HUES64 (cell line): ENCODE measurements at regions not wholly inside any gene's neighbourhood (a gene's known extent, or its start where the extent isn't known, plus 50 kb on each side); places are given as distances from the start of the nearest gene placed in this dataset.
"Not testable (repeated sequence)": the region's sequence is repeated elsewhere in the genome, so short reads cannot be mapped to it uniquely, and the experiment has no call there.

Experiments used
- H3K27ac ChIP-seq: 2 replicates; pipeline ENCODE4 v1.7.0; 2013; ENCODE audit warnings: low read depth, low read length, inconsistent platforms
- H3K27me3 ChIP-seq: 2 replicates; pipeline ENCODE4 v1.6.1; 2013; ENCODE audit warnings: mild to moderate bottlenecking, low read length; ENCODE audit not compliant: insufficient read depth
- H3K36me3 ChIP-seq: 2 replicates; pipeline ENCODE4 v1.6.1; 2013; ENCODE audit warnings: mild to moderate bottlenecking, low read length; ENCODE audit not compliant: insufficient read depth
- H3K4me1 ChIP-seq: 2 replicates; pipeline ENCODE4 v1.6.1; 2013; ENCODE audit warnings: mild to moderate bottlenecking, low read length, moderate library complexity; ENCODE audit not compliant: insufficient read depth
- H3K4me3 ChIP-seq: 2 replicates; pipeline ENCODE4 v1.5.1; 2013; ENCODE audit warnings: mild to moderate bottlenecking, low read length, moderate library complexity
- H3K9ac ChIP-seq: 2 replicates; pipeline ENCODE4 v1.6.1; 2013; ENCODE audit warnings: mild to moderate bottlenecking, low read depth, low read length
- H3K9me3 ChIP-seq: 2 replicates; pipeline ENCODE4 v1.6.1; 2013; ENCODE audit warnings: low read depth, low read length; ENCODE audit not compliant: insufficient read depth
- WGBS: fragments of 150-250, 120-280 bp; methylation state at CpG from one replicate; pipeline ENCODE4 v1.1.7; 2013; ENCODE audit warnings: missing lambda C conversion rate; 5-methylcytosine and 5-hydroxymethylcytosine counted together

DNA sequence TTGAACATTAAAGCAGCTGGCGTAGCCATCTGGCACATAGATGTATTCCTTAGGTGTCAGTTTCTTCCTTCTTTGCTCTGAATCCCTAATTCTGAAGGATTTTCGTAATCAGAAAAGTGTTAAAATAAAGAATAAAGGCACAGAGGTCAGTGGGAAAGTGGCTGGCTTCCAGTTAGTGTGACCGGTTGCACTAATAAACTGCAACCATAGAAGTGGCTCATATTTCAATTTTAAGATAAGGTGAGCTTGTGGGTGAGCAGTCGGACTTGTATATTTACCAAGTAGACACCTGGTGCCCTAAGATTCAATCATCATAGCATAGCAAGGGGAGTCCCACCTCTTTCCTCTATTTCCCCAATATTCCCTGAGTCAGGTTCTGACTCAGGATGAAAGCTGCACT, 459.6 kb downstream of the ACTL7B start:
- no peak overlapping the region for H3K4me3 ChIP-seq
- WGBS, result 92% methylated on average over 4 of the region's 4 CpGs
- 0 out of 2 replicates have a peak, but pooled peaks cover 4% of the 10 kb centered on the region for H3K9me3 ChIP-seq
- no peaks in the 10 kb centered on the region for H3K4me1 ChIP-seq
- no peak overlapping the region for H3K27ac ChIP-seq
- no peaks in the 10 kb centered on the region for H3K36me3 ChIP-seq
- no peaks in the 10 kb centered on the region for H3K27me3 ChIP-seq
- H3K9ac ChIP-seq, result no peak overlapping the region

DNA sequence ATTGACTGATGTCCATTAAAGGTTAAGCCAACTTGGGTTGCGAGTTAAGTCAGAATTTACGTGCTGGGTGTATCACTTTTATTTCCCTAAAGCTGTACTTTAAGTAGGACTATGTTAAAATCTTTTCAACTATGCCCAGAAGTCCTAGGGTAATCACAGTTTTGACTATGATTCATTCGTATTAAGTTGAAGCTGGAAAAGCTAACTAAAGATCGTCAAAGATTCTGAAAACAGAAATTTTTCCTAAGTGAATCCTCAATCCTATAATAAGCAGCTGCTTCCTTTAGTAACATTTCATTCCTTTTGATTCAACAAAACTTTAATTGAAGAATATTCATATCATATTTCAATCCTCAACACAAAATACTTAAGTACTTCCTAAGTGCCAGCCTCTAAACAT, 460.4 kb downstream of the ACTL7B start:
- H3K9me3 ChIP-seq, result 0 out of 2 replicates have a peak, but pooled peaks cover 4% of the 10 kb centered on the region
- no peaks in the 10 kb centered on the region for H3K36me3 ChIP-seq
- H3K9ac ChIP-seq, result no peak overlapping the region
- no peaks in the 10 kb centered on the region for H3K27me3 ChIP-seq
- no peaks in the 10 kb centered on the region for H3K4me1 ChIP-seq
- no peak overlapping the region for H3K4me3 ChIP-seq
- no peak overlapping the region for H3K27ac ChIP-seq
- 97% methylated on average over 4 of the region's 4 CpGs for WGBS

DNA sequence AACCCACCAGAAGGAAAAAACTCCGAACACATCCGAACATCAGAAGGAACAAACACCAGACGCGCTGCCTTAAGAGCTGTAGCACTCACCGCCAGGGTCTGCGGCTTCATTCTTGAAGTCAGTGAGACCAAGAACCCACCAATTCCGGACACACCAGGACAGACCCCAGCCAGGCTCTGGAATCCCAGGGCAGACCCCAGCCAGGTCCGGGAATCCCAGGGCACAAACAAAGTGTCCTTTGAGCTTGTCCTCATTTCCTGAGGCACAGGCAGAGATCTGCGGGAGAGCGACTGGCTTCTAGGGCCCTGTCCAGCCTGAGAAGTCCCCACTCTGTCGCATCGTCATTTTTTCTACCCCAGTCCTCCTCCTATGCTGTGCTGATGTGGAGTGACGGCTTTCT, 461.1 kb downstream of the ACTL7B start:
- Histone ChIP-seq H3K9me3 (0 out of 2 replicates have a peak, but pooled peaks cover 4% of the 10 kb centered on the region), H3K27ac (no peak overlapping the region), H3K4me1 (no peaks in the 10 kb centered on the region), H3K27me3 (no peaks in the 10 kb centered on the region), H3K4me3 (no peak overlapping the region), H3K9ac (no peak overlapping the region), H3K36me3 (no peaks in the 10 kb centered on the region)
- 96% methylated on average over 13 of the region's 13 CpGs for WGBS

DNA sequence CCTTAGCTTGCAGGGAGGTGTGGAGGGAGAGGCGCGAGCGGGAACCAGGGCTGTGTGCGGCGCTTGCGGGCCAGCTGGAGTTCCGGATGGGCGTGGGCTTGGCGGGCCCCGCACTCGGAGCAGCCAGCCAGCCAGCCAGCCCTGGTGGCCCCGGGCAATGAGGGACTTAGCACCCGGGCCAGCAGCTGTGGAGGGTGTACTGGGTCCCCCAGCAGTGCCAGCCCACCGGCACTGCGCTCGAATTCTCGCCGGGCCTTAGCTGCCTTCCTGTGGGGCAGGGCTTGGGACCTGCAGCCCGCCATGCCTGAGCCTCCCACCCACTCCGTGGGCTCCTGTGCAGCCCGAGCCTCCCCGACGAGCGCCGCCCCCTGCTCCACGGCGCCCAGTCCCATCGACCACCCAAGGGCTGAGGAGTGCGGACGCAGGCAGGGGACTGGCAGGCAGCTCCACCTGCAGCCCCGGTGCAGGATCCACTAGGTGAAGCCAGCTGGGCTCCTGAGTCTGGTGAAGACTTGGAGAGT, 462.2 kb downstream of the ACTL7B start:
- not testable (repeated sequence) for H3K27ac ChIP-seq, H3K4me1 ChIP-seq, H3K9me3 ChIP-seq, H3K36me3 ChIP-seq, H3K27me3 ChIP-seq, H3K9ac ChIP-seq, H3K4me3 ChIP-seq
- 97% methylated on average over 31 of the region's 31 CpGs for WGBS

DNA sequence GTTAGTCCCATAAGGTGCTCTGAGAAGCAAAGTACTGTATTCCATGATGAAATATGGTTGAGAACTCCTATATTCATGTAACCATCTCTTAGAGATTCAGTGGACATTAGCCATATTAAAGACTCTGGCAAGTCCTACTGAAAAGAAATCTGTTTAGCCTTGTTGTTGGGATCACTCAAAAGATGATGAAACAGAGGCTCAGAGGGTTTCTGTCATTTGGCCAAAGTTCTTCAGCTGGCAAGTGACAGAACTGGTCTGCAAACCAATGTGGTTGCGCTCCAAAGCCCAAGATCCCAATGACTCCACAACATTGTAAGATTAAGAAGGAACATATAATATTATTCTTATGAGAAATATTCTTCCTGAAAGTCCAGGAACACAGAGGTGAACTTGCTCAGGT, 462.9 kb downstream of the ACTL7B start:
- Histone ChIP-seq H3K9ac (no peak overlapping the region), H3K36me3 (no peaks in the 10 kb centered on the region), H3K27ac (no peak overlapping the region), H3K4me3 (no peak overlapping the region), H3K27me3 (no peaks in the 10 kb centered on the region), H3K9me3 (0 out of 2 replicates have a peak, but pooled peaks cover 4% of the 10 kb centered on the region), H3K4me1 (no peaks in the 10 kb centered on the region)
- no CpG with 5 or more reads among the region's 1 CpG for WGBS

DNA sequence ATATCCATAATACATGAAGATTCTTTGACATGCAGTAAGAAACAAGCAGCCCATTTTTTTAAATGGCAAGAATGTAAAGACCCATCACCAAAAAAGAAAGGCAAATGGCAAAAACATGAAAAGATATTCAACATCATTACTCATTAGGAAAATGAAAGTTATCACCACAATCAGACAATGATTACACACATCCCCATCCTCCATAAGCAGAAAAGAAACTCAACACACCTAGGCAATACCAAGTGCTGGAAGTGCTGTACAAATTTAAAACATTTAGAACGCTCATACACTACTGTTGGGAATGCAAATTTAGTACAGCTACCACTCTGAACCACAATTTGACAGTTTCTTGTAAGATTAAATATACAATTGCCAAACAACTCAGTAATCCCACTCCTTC, 466.7 kb downstream of the ACTL7B start:
- Histone ChIP-seq H3K9me3 (no peaks in the 10 kb centered on the region), H3K27me3 (no peaks in the 10 kb centered on the region), H3K36me3 (no peaks in the 10 kb centered on the region), H3K9ac (no peak overlapping the region), H3K4me3 (no peak overlapping the region), H3K4me1 (no peaks in the 10 kb centered on the region), H3K27ac (no peak overlapping the region)
- 95% methylated on average over 1 of the region's 1 CpG for WGBS

DNA sequence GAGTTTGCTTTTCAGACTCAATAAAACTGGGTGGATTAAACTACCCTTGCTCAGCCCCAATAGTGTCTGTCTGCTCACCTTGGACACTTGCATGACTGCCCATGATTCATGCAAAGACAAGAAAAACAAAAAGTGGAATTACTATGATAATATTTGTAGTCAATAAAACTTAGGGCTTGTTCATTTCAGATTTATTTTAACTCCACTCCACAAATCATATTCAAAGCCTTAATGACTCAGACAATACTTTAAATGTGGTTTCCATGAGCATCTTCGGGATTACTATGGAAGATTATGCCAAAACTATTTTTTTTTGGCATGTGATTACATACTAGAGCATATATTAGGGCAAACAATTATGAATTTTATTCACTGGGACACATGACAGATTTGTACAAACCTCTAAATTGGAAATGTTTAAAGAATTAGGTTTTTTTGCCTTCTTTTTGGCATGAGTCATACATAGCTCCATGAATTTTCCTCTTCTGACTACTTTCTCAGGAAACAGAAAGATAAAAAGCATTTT, 468.9 kb downstream of the ACTL7B start:
- H3K4me3 ChIP-seq, result no peak overlapping the region
- no peak overlapping the region for H3K27ac ChIP-seq
- no peaks in the 10 kb centered on the region for H3K27me3 ChIP-seq
- 80% methylated on average over 1 of the region's 1 CpG for WGBS
- no peak overlapping the region for H3K9ac ChIP-seq
- H3K9me3 ChIP-seq, result no peaks in the 10 kb centered on the region
- H3K36me3 ChIP-seq, result no peaks in the 10 kb centered on the region
- no peaks in the 10 kb centered on the region for H3K4me1 ChIP-seq

DNA sequence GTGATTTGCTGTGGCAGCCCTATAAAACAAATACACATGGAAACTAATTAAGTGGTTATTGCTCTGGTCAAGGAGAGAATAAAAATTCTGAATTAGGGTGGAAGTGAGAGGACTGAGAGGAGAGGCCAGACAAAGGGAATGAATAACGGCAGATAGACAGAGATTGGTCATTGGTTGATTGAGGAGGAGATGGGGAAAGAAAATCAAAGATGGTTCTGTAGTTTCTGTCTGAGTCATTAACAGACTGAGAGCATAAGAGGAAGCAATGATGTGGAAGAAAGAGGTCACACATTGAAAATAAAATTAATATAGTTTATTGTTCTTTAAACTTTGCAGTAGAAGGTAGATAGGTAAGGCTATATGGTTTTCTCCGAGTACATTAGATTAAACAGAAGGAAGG, 469.8 kb downstream of the ACTL7B start:
- Histone ChIP-seq H3K4me1 (no peaks in the 10 kb centered on the region), H3K27me3 (no peaks in the 10 kb centered on the region), H3K9me3 (no peaks in the 10 kb centered on the region), H3K9ac (no peak overlapping the region), H3K36me3 (no peaks in the 10 kb centered on the region), H3K27ac (no peak overlapping the region), H3K4me3 (no peak overlapping the region)
- WGBS, result 97% methylated on average over 2 of the region's 2 CpGs

DNA sequence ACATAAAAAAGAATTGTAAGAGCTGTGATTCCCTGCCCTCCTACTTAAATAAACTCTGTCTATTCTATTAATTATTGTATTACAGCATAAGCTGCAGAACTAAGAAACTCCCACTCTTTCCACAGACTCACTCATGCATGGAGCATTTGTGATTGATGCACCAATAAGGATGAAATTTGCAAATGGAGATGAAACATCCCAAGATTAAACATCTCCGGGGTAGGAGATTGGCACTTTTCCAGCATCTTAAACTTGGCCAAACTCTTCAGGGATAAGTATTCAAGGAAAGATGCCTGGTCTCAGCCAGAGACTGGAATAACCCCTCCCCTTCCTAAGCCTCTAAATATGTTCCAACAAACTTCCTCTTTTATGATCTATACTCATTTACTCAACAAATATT, 472.0 kb downstream of the ACTL7B start:
- 100% methylated on average over 1 of the region's 1 CpG for WGBS
- Histone ChIP-seq H3K27ac (no peak overlapping the region), H3K4me3 (no peak overlapping the region), H3K9ac (no peak overlapping the region), H3K36me3 (no peaks in the 10 kb centered on the region), H3K9me3 (no peaks in the 10 kb centered on the region), H3K27me3 (no peaks in the 10 kb centered on the region), H3K4me1 (no peaks in the 10 kb centered on the region)

DNA sequence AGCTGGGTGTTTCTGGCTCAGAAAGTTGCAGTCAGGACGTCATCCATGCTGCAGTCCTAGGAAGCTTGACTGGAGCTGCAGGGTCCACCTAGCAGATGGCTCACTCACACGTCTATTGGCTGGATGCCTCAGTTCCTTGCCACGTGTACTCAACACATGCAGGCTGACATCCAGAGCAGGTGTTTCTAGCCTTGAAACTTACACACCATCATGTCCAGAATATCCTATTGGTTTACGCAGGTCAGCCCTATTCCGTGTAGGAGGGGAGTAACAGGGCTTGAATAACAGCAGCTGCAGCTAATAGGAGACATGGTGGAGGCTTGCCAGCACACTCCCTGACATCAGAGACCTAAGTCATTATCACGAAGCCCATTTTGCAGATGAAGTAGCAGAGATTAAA, 473.5 kb downstream of the ACTL7B start:
- no peak overlapping the region for H3K4me3 ChIP-seq
- WGBS, result 94% methylated on average over 6 of the region's 6 CpGs
- no peak overlapping the region for H3K9ac ChIP-seq
- H3K9me3 ChIP-seq, result no peaks in the 10 kb centered on the region
- H3K36me3 ChIP-seq, result no peaks in the 10 kb centered on the region
- no peaks in the 10 kb centered on the region for H3K4me1 ChIP-seq
- no peaks in the 10 kb centered on the region for H3K27me3 ChIP-seq
- no peak overlapping the region for H3K27ac ChIP-seq

DNA sequence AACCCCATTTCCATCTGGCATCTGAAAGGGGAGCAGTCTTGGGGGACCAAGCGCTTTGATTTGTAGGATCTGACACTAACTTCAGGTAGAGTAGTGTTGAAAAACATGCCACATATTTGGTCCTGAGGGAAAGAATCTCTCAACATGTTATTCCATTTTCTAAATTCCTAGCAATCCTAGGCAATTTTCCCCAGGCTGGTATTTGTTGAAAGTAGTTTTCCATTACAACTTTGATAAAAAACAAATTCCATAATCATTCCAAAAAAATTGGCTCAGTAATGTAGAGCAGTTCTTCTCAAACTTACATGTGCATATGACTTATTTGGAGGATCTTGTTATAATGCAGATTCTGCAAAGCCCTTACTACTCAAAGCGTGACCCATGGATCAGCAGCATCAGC, 477.9 kb downstream of the ACTL7B start:
- no peaks in the 10 kb centered on the region for H3K9me3 ChIP-seq
- H3K9ac ChIP-seq, result no peak overlapping the region
- no peaks in the 10 kb centered on the region for H3K36me3 ChIP-seq
- WGBS, result 96% methylated on average over 2 of the region's 2 CpGs
- no peaks in the 10 kb centered on the region for H3K4me1 ChIP-seq
- H3K4me3 ChIP-seq, result no peak overlapping the region
- no peak overlapping the region for H3K27ac ChIP-seq
- H3K27me3 ChIP-seq, result no peaks in the 10 kb centered on the region

DNA sequence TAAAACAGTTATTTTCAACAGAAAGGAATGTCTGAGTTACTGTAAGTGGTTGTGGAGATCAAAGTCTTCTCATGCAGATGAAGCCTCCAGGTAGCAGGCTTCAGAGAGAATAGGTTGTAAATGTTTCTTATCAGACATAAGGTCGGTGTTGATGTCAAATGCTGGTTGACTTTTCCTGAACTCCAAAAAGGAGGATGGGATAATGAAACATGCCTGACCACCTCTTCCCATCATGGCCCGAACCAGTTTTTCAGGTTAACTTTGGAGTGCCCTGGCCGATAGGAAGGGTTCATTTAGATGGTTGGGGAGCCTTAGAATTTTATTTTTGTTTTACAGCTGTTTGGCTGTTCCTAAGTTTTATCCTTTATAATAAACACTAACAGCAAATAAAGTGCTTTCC, 478.4 kb downstream of the ACTL7B start:
- Histone ChIP-seq H3K9me3 (no peaks in the 10 kb centered on the region), H3K9ac (no peak overlapping the region), H3K4me1 (no peaks in the 10 kb centered on the region), H3K36me3 (no peaks in the 10 kb centered on the region), H3K4me3 (no peak overlapping the region), H3K27ac (no peak overlapping the region), H3K27me3 (no peaks in the 10 kb centered on the region)
- 84% methylated on average over 3 of the region's 3 CpGs for WGBS
